ENCODE measurements at regions not wholly inside any gene's neighbourhood (a gene's known extent, or its start where the extent isn't known, plus 50 kb on each side); places are given as distances from the start of the nearest gene placed in this dataset.
"Not testable (repeated sequence)": the region's sequence is repeated elsewhere in the genome, so short reads cannot be mapped to it uniquely, and the experiment has no call there.

GRCh38 chr17:6893382-6894205, 62.1 kb upstream of the TEKT1 start:
- no peak for FAIRE-seq

GRCh38 chr17:6894206-6894528, 62.6 kb upstream of the TEKT1 start:
- no peak for FAIRE-seq

GRCh38 chr17:6901086-6901485, 69.6 kb upstream of the TEKT1 start:
- no peak for FAIRE-seq

GRCh38 chr17:6903326-6903900, 71.9 kb upstream of the TEKT1 start:
- no peak for FAIRE-seq

DNA sequence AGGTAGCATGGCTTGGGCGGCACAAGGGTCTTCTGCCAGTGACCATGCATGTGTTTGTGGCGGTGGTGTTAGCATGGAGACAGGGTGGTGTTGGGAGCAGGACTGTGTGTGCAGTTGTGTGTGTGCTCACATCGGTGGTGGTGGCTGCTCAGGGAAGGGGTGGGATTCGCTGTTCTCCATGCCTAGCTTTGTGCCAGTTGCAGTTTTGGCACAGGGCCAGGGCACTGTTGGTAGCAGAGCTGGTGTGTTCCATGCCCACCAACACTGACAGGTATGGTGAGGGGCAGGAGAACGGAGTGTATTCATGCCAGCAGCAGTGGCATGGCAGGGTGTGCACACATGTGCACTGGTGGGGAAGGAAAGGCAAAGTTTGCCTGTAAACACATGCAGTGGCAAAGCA, 77.3 kb upstream of the TEKT1 start:
- no peak for FAIRE-seq

DNA sequence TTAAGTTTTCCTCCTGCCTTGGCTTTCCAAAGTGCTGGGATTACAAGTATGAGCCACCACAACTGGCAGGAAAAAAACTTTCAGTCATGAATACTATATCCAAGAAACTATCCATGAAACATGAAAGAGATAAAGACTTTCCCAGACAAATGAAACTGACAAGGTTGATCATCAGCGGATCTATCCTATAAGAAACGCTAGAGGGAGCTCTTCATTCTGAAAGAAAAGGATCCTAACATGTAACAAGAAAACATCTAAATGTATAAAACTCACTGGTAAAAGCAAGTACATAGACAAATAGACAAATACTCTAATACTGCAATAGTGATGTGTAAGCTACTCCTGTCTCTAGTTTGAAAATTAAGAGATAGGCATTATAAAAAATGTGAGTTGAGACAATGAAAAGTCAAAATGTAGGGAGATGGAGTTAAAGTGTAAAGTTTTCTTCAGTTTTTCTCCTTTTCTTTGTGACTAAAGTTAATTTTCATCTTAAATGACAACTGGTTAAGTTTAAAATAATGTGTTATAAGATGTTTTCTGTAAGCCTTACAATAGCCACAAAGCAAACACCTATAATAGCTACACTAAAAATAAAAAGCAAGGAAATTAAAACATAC, 79.6 kb upstream of the TEKT1 start:
- FAIRE-seq: peak; percentile 85

DNA sequence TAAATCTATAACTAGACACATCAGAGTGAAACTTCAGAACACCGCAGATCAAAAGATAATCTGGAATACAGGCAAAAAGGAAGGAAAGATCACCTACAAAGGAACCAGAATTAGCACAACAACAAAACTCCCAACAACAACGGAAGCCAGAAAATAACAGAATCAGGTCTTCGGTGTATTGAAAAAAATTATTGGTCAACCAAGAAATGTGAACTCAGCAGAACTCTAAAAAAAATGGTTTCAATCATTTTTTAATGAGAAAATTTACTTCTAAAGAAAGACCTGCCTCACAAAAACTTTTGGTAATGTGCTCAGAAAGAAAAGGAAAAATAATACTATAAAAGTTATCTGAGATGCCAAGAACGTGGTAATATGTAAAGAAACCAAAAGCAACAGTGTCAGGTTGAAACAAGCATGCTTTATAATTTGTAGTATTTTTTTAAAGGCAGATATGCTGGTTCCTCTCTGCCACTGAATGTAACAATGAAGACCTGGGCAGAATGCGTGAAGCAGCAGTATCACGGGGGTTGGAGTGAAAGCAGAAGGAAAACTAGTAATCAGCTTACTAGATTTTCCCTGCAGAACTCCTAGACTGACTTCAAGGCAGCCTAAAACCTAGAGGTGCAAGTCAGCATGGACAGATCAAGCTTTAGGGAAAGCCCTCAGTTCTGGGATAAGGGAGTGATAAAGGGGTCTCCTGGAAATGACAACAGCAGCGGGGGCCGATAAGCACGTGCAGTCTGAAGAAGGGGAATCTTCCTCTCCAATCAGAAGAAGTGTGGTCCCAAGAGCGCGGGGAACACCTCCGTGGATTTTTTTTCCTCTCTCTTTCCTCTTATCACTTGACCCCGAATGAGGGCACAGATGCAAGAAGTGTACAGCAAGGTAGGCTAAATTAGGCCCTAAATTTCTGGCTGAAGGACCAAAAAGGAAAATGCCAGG, 80.9 kb upstream of the TEKT1 start:
- no peak for FAIRE-seq

- no peak for FAIRE-seq
Observed at GRCh38 chr17:6913608-6914443, 82.0 kb upstream of the ALOX12 start.

GRCh38 chr17:6914711-6915110, 81.1 kb upstream of the ALOX12 start:
- no peak for FAIRE-seq

GRCh38 chr17:6915620-6916019, 80.2 kb upstream of the ALOX12 start:
- no peak for FAIRE-seq

DNA sequence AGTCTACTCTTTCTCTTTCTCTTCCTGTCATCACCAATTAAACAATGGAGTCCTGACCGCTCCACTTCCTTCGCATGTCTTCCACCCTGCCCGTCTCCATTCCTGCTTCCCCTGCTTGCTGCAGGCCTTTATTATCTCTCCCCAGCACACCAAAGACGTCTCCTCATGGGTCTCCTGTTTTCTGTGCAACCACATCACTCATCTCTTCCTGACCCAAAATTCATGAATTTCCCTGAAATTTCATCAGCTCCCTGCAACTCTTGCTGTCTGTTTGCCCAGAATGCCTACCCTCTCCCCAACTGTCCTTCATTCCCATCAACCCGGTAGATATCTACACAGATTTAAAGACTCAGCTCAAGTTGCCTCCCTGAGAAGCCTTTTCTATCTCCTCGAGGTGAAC, 76.7 kb upstream of the ALOX12 start:
- FAIRE-seq: no peak

DNA sequence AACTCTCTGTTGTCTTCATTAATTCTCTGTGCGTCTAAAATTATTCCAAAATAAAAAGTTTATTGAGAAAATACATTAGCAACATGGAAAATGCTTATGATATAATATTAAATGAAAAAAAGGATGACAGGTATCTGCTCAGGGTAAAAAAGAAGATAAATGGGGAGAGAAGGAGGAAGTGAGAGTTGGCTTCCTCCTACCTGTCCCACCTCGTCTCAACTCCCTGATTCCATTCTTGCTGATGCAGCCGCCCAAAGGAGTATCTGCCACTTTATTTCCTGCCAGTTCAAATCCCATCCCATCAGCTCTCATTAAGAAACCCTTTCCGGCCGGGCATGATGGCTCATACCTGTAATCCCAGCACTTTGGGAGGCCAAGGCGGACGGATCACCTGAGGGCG, 72.5 kb upstream of the ALOX12 start:
- FAIRE-seq: no peak

DNA sequence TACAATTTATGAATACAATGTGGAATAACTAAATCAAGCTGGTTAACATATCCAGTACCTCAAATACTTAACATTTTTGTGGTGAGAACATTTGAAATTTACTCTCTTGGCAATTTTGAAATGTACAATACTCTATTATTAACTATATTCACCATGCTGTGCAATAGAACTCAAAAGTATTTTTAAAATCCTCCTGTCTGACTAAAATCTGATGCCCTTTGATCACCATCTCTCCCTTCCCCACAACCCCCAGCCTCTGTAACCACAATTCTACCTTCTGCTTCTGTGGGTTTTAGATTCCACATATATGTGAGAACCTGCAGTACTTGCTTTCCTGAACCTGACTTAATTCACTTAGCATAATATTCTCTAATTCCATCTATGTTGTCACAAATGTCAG, 71.6 kb upstream of the ALOX12 start:
- FAIRE-seq: no peak

- FAIRE-seq: no peak
Observed at GRCh38 chr17:6926667-6927066, 69.2 kb upstream of the ALOX12 start.

GRCh38 chr17:6927290-6928126, 68.3 kb upstream of the ALOX12 start:
- FAIRE-seq: no peak

DNA sequence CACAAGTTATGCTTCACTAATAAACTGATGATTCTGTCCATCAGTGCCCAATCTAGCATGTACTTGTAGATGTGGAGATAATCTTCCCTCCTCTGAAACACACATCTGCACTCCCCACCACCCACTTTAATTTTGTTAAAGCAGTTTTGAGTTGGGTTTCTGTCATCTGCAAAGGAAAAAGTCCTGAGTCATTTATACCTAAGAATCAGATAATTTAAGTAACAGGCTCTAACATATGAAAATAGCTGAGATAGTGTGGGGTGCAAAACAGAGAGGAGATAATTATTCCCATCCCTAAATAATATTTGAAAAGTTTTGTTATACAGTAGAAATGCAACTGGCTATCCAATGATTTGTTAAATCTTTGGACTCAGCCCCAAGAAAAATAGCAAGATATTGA, 67.7 kb upstream of the ALOX12 start:
- no peak for FAIRE-seq

- no peak for FAIRE-seq
Observed at GRCh38 chr17:6930749-6931148, 65.1 kb upstream of the ALOX12 start.

DNA sequence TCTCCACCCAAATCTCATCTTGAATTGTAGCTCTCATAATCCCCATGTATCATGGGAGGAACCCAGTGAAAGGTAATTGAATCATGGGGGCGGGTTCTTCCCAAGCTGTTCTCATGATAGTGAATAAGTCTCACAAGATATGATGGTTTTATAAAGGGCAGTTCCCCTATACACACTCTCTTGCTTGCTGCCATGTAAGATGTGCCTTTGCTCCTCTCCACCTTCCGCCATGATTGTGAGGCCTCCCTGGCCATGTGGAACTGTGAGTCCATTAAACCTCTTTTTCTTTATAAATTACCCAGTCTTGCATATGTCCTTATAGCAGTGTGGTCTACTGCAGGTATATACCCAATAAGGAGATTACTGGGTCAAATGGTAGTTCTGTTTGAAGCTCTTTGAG, 61.3 kb upstream of the ALOX12 start:
- not testable (repeated sequence) for FAIRE-seq

DNA sequence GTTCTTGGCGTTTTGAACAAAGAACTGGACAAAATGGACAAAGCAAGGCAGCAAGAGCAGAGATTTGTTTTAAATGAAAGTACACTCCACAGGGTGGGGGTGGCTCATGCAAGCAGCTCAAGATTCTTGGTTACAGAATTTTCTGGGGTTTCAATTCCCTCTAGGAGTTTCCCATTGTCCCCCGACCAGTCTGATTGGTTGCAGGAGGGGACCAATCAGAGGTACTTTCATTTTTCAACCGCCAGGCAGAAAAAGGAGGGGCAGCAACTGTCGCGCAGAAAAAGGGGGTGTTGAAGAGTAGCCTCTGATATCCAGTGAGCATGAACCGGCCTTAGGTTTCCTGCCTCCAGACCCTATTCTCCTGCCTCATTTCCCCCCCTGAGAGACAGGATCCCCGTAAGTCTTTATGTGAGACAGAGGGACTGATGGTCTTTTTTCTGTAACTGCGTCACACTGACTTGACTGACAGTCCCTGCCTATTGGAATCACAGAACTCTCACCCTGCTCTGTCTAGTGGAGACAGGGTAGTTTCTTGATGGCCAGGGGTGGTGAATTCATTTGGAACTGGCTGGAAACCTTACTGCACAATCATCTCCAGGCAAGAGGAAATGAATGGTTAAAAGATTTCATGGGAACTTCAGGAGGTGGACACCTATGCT, 59.4 kb upstream of the ALOX12 start:
- FAIRE-seq: no peak

DNA sequence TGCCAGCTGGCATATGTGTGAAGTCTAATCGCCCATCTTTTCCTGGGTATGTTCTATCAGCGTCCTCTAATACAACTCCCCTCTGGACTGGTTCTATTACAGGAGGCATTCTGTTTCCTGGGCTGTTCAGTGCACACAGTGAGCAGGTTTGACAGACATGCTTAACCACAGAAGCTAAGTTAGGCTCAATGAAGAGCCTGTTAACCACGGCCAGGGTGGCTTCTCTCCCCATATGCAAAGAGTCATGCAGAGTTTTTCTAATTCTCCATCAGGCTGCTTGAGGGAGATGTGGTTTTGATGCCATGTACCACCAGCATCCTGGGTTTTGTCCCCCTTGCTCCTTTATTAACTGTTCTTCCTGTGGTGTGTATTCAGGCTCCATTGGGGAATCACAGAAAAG, 57.2 kb upstream of the ALOX12 start:
- no peak for FAIRE-seq

GRCh38 chr17:6940186-6940649, 55.6 kb upstream of the ALOX12 start:
- no peak for FAIRE-seq

Measured in TTC549 (cell line).